Caco-2 (cell line): ENCODE measurements at regions not wholly inside any gene's neighbourhood (a gene's known extent, or its start where the extent isn't known, plus 50 kb on each side); places are given as distances from the start of the nearest gene placed in this dataset.
A peak's percentile ranks its signal among the peaks of the same experiment; 100 is the strongest.

Experiments used
- BruUV-seq: library from RNA; stranded (reverse); fragments of 400-500 nt; replicated peaks from 2 replicates; lab custom pipeline; 2021; lab: Mats Ljungman, UMichigan
- CTCF ChIA-PET: fragments of 300-600 bp; sonication (Branson Sonifier 250); formaldehyde crosslinking; loops from one replicate; lab custom pipeline; 2022; ENCODE audit warnings: antibody characterized with exemption; lab: Charles Lee
- POLR2A ChIA-PET: fragments of 300-600 bp; sonication (Branson Sonifier 250); formaldehyde crosslinking; loops from one replicate; lab custom pipeline; 2022; ENCODE audit warnings: antibody characterized with exemption; lab: Charles Lee
- DNase-seq, 2 experiments: peaks; one replicate each; pipeline versions ENCODE4 v3.0.0 to v3.0.0-alpha.2; 2020 to 2022
- H3K27me3 ChIP-seq: replicated peaks from 2 replicates; pipeline ENCODE4 v1.6.0; 2011; ENCODE audit warnings: low read length; ENCODE audit not compliant: control insufficient read depth, insufficient read depth
- H3K36me3 ChIP-seq: 2 replicates; pipeline ENCODE4 v1.5.1; 2011; ENCODE audit warnings: low read length; ENCODE audit not compliant: control insufficient read depth, insufficient read depth
- H3K4me1 ChIP-seq: fragments of 250-450 bp; sonication (Bioruptor Pico); 2 replicates; pipeline ENCODE4 v1.5.1; 2020; ENCODE audit warnings: mild to moderate bottlenecking
- H3K4me3 ChIP-seq: 2 replicates; pipeline ENCODE4 v1.5.1; 2011; ENCODE audit warnings: low read depth, mild to moderate bottlenecking, control low read depth, low read length
- H3K9me3 ChIP-seq: fragments of 250-450 bp; sonication (Bioruptor Pico); 2 replicates; pipeline ENCODE4 v1.5.1; 2020; ENCODE audit warnings: mild to moderate bottlenecking, moderate library complexity
- H3K27ac Mint-ChIP-seq: one replicate; pipeline ENCODE4 v1.8.0; 2022; ENCODE audit warnings: mixed read lengths; ENCODE audit not compliant: unreplicated experiment
- H3K27me3 Mint-ChIP-seq: one replicate; pipeline ENCODE4 v1.8.0; 2022; ENCODE audit warnings: mixed read lengths; ENCODE audit not compliant: insufficient read depth, unreplicated experiment
- H3K36me3 Mint-ChIP-seq: one replicate; pipeline ENCODE4 v1.8.0; 2022; ENCODE audit warnings: mild to moderate bottlenecking, mixed read lengths; ENCODE audit not compliant: insufficient read depth, unreplicated experiment
- H3K4me1 Mint-ChIP-seq: one replicate; pipeline ENCODE4 v1.8.0; 2022; ENCODE audit warnings: low read depth, mixed read lengths; ENCODE audit not compliant: unreplicated experiment
- H3K4me3 Mint-ChIP-seq: one replicate; pipeline ENCODE4 v1.8.0; 2022; ENCODE audit warnings: mild to moderate bottlenecking, moderate library complexity, mixed read lengths; ENCODE audit not compliant: unreplicated experiment
- H3K9me3 Mint-ChIP-seq: one replicate; pipeline ENCODE4 v1.8.0; 2022; ENCODE audit warnings: mixed read lengths; ENCODE audit not compliant: unreplicated experiment
- CTCF ChIP-seq, 2 experiments: fragments of 200-600 bp in 1 of 2; IDR thresholded peaks; 1 replicate in 1 of 2; 2 replicates in 1 of 2; pipeline versions ENCODE4 v1.5.1 to v1.8.0; 2011 to 2022; ENCODE audit warnings: antibody characterized with exemption in 1 of 2, control low read depth in 1 of 2, inconsistent platforms in 1 of 2, low read depth in 1 of 2, low read length in 1 of 2, mild to moderate bottlenecking in 1 of 2, moderate library complexity in 1 of 2; ENCODE audit not compliant: insufficient read depth in 1 of 2, severe bottlenecking in 1 of 2, unreplicated experiment in 1 of 2
- intact Hi-C: fragments of 100-400 bp; cut with micrococcal nuclease; formaldehyde crosslinking; loops from one replicate; pipeline ENCODE4 v1.10.0; 2022; ENCODE audit not compliant: unreplicated experiment

GRCh38 chr15:93238641-93239040 is 149.6 kb upstream of the RGMA start:
- Histone ChIP-seq H3K27me3 (no peaks in the 10 kb centered on the region), H3K9me3 (0 out of 2 replicates have a peak, but pooled peaks cover 3% of the 10 kb centered on the region), H3K4me3 (no peak overlapping the region), H3K36me3 (no peaks in the 10 kb centered on the region), H3K4me1 (peaks cover 12% of the 10 kb centered on the region; the same call in 1 of the 2 replicates)
- H3K9me3 Mint-ChIP-seq: no peaks in the 10 kb centered on the region
- DNase-seq: no peak
- no peak for TF ChIP-seq CTCF (IDR thresholded peaks at IDR 0.05; ENCODE audit: insufficient read depth in 1 of 2, low read depth in 1 of 2, low read length in 1 of 2, severe bottlenecking in 1 of 2, unreplicated experiment in 1 of 2)
- intact Hi-C loops: loop anchor here (5.0 kb wide), 2 partner anchors 84 to 151 kb away; partner anchors contain the start of gene RGMA
- H3K27ac Mint-ChIP-seq: no peak overlapping the region
- H3K4me1 Mint-ChIP-seq: peaks cover 8% of the 10 kb centered on the region
- H3K36me3 Mint-ChIP-seq: no peaks in the 10 kb centered on the region
- H3K4me3 Mint-ChIP-seq: no peak overlapping the region
- no peaks in the 10 kb centered on the region for H3K27me3 Mint-ChIP-seq
- ChIA-PET CTCF (no interaction called here), POLR2A (no interaction called here)
- BruUV-seq: no TSS peak

GRCh38 chr15:93235926-93236780 is 147.1 kb upstream of the RGMA start:
- intact Hi-C loops: loop anchor here (2.0 to 5.0 kb wide), 3 partner anchors 29 to 149 kb away; partner anchors contain the start of gene RGMA
- ChIA-PET CTCF (interaction anchor here (0.5 to 0.6 kb wide), 3 partner anchors 52 to 104 kb away, joined by 4 to 5 read pairs (median 5); no protein-coding TSS in a partner anchor), POLR2A (no interaction called here)
- Mint-ChIP-seq H3K27me3 (no peaks in the 10 kb centered on the region), H3K9me3 (no peaks in the 10 kb centered on the region), H3K27ac (peak overlapping the region; percentile 79), H3K4me1 (peaks cover 11% of the 10 kb centered on the region), H3K36me3 (no peaks in the 10 kb centered on the region), H3K4me3 (peak overlapping the region; percentile 69)
- Histone ChIP-seq H3K9me3 (0 out of 2 replicates have a peak, but pooled peaks cover 3% of the 10 kb centered on the region), H3K4me3 (peak overlapping the region; percentile 22), H3K27me3 (no peaks in the 10 kb centered on the region), H3K36me3 (no peaks in the 10 kb centered on the region), H3K4me1 (peaks cover 12% of the 10 kb centered on the region; the same call in 1 of the 2 replicates)
- TF ChIP-seq CTCF (IDR thresholded peaks at IDR 0.05; ENCODE audit: insufficient read depth in 1 of 2, low read depth in 1 of 2, low read length in 1 of 2, severe bottlenecking in 1 of 2, unreplicated experiment in 1 of 2): no peak
- peak; percentile 60 to 63 for DNase-seq
- BruUV-seq: TSS peak; percentile 99

GRCh38 chr15:93235269-93235668 is 146.3 kb upstream of the RGMA start:
- H3K4me1 Mint-ChIP-seq: peaks cover 15% of the 10 kb centered on the region
- peak overlapping the region; percentile 79 for H3K27ac Mint-ChIP-seq
- Histone ChIP-seq H3K4me3 (no peak overlapping the region), H3K9me3 (0 out of 2 replicates have a peak, but pooled peaks cover 3% of the 10 kb centered on the region), H3K36me3 (no peaks in the 10 kb centered on the region), H3K27me3 (no peaks in the 10 kb centered on the region), H3K4me1 (peaks cover 12% of the 10 kb centered on the region; the same call in 1 of the 2 replicates)
- no peaks in the 10 kb centered on the region for H3K9me3 Mint-ChIP-seq
- no peaks in the 10 kb centered on the region for H3K27me3 Mint-ChIP-seq
- ChIA-PET CTCF (no interaction called here), POLR2A (no interaction called here)
- BruUV-seq: no TSS peak
- peak overlapping the region; percentile 20 for H3K4me3 Mint-ChIP-seq
- TF ChIP-seq CTCF (IDR thresholded peaks at IDR 0.05; ENCODE audit: insufficient read depth in 1 of 2, low read depth in 1 of 2, low read length in 1 of 2, severe bottlenecking in 1 of 2, unreplicated experiment in 1 of 2): no peak
- peak in 1 of 2 experiments; percentile 18 for DNase-seq
- H3K36me3 Mint-ChIP-seq: no peaks in the 10 kb centered on the region
- intact Hi-C loops: loop anchor here (2.0 to 5.0 kb wide), 3 partner anchors 28 to 148 kb away; partner anchors contain the start of gene RGMA
